ENCODE measurements at regions not wholly inside any gene's neighbourhood (a gene's known extent, or its start where the extent isn't known, plus 50 kb on each side); places are given as distances from the start of the nearest gene placed in this dataset.
"Not testable (repeated sequence)": the region's sequence is repeated elsewhere in the genome, so short reads cannot be mapped to it uniquely, and the experiment has no call there.

- H3K36me3 Mint-ChIP-seq (ENCODE audit: low read depth): no peaks in the 10 kb centered on the region
- H3K27ac Mint-ChIP-seq: no peak overlapping the region
- no peaks in the 10 kb centered on the region for H3K4me1 Mint-ChIP-seq (ENCODE audit: low read depth)
- peaks cover 7% of the 10 kb centered on the region for H3K9me3 Mint-ChIP-seq
- DNase-seq (ENCODE audit: low spot score): no peak
- no peak overlapping the region for H3K4me3 Mint-ChIP-seq (ENCODE audit: low read depth)
- no peaks in the 10 kb centered on the region for H3K27me3 Mint-ChIP-seq (ENCODE audit: low read depth)
- intact Hi-C loops (cut with micrococcal nuclease): no loop called here
Measured at GRCh38 chr16:88303890-88304819, 78.6 kb upstream of the ZNF469 start.

DNA sequence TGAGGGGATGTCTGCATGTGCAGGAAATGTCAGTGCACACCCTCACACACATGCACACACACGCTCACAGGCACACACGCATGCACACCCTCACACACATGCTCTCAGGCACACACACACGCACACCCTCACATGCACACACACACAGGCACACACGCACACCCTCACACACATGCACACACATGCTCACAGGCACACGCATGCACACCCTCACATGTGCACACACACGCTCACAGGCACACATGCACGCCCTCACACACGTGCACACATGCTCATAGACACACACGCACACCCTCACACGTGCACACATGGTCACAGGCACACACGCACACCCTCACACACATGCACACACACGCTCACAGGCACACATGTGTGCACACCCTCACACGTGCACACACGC lies 77.6 kb upstream of the ZNF469 start:
- no peak overlapping the region for H3K4me3 Mint-ChIP-seq (ENCODE audit: low read depth)
- H3K27me3 Mint-ChIP-seq (ENCODE audit: low read depth): no peaks in the 10 kb centered on the region
- H3K9me3 Mint-ChIP-seq: peaks cover 7% of the 10 kb centered on the region
- no peak for DNase-seq (ENCODE audit: low spot score)
- intact Hi-C loops (cut with micrococcal nuclease): no loop called here
- H3K27ac Mint-ChIP-seq: no peak overlapping the region
- H3K4me1 Mint-ChIP-seq (ENCODE audit: low read depth): no peaks in the 10 kb centered on the region
- H3K36me3 Mint-ChIP-seq (ENCODE audit: low read depth): no peaks in the 10 kb centered on the region

- Mint-ChIP-seq H3K27ac (no peak overlapping the region), H3K4me3 (ENCODE audit: low read depth) (no peak overlapping the region), H3K9me3 (peaks cover 7% of the 10 kb centered on the region), H3K27me3 (ENCODE audit: low read depth) (no peaks in the 10 kb centered on the region), H3K4me1 (ENCODE audit: low read depth) (no peaks in the 10 kb centered on the region), H3K36me3 (ENCODE audit: low read depth) (no peaks in the 10 kb centered on the region)
- intact Hi-C loops (cut with micrococcal nuclease): no loop called here
- DNase-seq (ENCODE audit: low spot score): no peak
Measured at GRCh38 chr16:88306411-88306810, 76.3 kb upstream of the ZNF469 start.

GRCh38 chr16:88306860-88307545 lies 75.8 kb upstream of the ZNF469 start:
- H3K4me1 Mint-ChIP-seq (ENCODE audit: low read depth): no peaks in the 10 kb centered on the region
- H3K27me3 Mint-ChIP-seq (ENCODE audit: low read depth): no peaks in the 10 kb centered on the region
- H3K9me3 Mint-ChIP-seq: peaks cover 7% of the 10 kb centered on the region
- no peak overlapping the region for H3K4me3 Mint-ChIP-seq (ENCODE audit: low read depth)
- no peaks in the 10 kb centered on the region for H3K36me3 Mint-ChIP-seq (ENCODE audit: low read depth)
- no peak for DNase-seq (ENCODE audit: low spot score)
- H3K27ac Mint-ChIP-seq: no peak overlapping the region
- intact Hi-C loops (cut with micrococcal nuclease): no loop called here

DNA sequence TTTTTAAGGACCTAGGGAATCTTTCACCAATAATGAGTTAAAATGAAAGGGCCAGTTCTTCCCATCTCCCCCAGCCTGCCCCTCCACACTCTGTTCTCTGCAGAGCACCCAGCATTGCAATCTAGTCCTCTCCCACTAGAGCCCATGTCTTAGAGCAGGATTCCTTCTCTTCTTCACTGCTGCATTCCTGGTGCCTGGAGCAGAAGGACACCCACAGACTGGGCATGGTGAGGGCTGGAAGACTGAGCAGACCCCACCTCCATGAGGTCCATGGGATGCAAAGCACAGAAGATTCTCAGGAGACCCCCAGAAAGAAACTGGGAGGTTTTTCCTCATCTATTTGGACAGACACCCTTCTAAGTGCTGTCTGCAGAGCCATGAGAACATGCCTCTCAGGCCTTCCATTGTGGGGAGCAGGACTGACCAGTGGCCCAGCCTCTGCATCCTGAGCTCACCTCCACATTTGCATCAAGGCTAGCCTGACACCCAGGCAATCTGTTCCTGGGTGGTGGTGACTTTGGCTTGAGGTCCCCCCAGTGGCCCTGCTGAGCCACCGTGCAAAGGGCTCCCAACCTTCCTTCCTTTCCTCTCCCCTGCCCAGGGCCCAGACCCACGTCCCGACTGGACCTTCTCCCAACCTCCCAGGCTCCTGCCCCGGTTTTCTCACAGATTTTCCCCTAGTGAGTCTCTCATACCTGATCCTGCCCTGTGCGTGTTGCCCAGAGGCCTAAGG lies 74.2 kb upstream of the ZNF469 start:
- Mint-ChIP-seq H3K36me3 (ENCODE audit: low read depth) (no peaks in the 10 kb centered on the region), H3K27ac (no peak overlapping the region), H3K4me1 (ENCODE audit: low read depth) (no peaks in the 10 kb centered on the region), H3K4me3 (ENCODE audit: low read depth) (no peak overlapping the region), H3K27me3 (ENCODE audit: low read depth) (no peaks in the 10 kb centered on the region), H3K9me3 (peaks cover 12% of the 10 kb centered on the region)
- DNase-seq (ENCODE audit: low spot score): no peak
- intact Hi-C loops (cut with micrococcal nuclease): no loop called here

DNA sequence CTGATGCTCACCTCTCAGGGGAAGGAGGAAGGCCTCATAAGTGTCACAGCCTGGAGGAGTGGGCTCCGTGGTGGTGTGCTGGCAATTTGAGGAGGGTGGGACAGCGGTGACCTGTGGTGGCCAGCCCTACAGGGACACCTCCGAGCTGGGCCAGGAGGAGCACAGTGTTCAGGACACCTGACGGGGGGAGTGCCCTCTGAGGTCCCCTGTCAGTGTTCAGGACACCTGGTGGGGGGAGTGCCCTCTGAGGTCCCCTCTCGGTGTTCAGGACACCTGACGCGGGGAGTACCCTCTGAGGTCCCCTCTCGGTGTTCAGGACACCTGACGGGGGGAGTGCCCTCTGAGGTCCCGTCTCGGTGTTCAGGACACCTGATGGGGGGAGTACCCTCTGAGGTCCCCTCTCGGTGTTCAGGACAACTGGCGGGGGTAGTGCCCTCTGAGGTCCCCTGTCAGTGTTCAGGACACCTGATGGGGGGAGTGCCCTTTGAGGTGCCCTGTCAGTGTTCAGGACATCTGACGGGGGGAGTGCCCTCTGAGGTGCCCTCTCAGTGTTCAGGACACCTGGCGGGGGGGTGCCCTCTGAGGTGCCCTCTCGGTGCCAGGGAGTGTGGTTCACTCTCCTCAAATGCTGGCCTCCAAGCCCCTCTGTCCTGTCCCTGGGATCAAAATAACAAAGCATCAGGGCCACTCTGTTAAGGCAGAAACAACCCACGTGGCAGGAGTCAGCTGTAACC lies 73.4 kb upstream of the ZNF469 start:
- H3K36me3 Mint-ChIP-seq (ENCODE audit: low read depth): no peaks in the 10 kb centered on the region
- no peaks in the 10 kb centered on the region for H3K27me3 Mint-ChIP-seq (ENCODE audit: low read depth)
- no peak overlapping the region for H3K27ac Mint-ChIP-seq
- no peak overlapping the region for H3K4me3 Mint-ChIP-seq (ENCODE audit: low read depth)
- no peaks in the 10 kb centered on the region for H3K4me1 Mint-ChIP-seq (ENCODE audit: low read depth)
- DNase-seq (ENCODE audit: low spot score): no peak
- H3K9me3 Mint-ChIP-seq: peaks cover 12% of the 10 kb centered on the region
- intact Hi-C loops (cut with micrococcal nuclease): no loop called here

DNA sequence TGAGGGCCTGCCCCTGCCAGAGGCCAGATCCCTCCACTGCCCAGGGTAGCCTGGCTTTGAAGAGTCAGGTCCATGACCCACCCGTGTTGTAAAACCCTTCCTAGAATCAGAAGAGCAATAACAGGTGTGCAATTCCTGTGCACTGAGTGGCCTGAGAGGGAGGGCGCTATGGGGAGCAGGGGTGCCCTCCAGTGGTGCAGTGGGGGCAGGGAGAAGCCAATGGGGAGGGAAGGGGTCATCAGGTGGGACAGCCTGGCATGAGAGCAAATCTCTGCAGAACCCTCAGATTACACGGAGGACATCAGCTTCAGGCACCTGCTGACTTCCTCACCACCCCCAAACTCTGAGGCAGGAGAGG lies 72.9 kb upstream of the ZNF469 start:
- Mint-ChIP-seq H3K27me3 (ENCODE audit: low read depth) (no peaks in the 10 kb centered on the region), H3K4me3 (ENCODE audit: low read depth) (no peak overlapping the region), H3K36me3 (ENCODE audit: low read depth) (no peaks in the 10 kb centered on the region), H3K4me1 (ENCODE audit: low read depth) (no peaks in the 10 kb centered on the region), H3K9me3 (peaks cover 12% of the 10 kb centered on the region), H3K27ac (no peak overlapping the region)
- no peak for DNase-seq (ENCODE audit: low spot score)
- intact Hi-C loops (cut with micrococcal nuclease): no loop called here

GRCh38 chr16:88310796-88311605 lies 71.8 kb upstream of the ZNF469 start:
- no peak for DNase-seq (ENCODE audit: low spot score)
- Mint-ChIP-seq H3K36me3 (ENCODE audit: low read depth) (no peaks in the 10 kb centered on the region), H3K27ac (no peak overlapping the region), H3K27me3 (ENCODE audit: low read depth) (no peaks in the 10 kb centered on the region), H3K4me1 (ENCODE audit: low read depth) (no peaks in the 10 kb centered on the region), H3K9me3 (peaks cover 5% of the 10 kb centered on the region), H3K4me3 (ENCODE audit: low read depth) (no peak overlapping the region)
- intact Hi-C loops (cut with micrococcal nuclease): no loop called here

- DNase-seq (ENCODE audit: low spot score); H3K27me3 Mint-ChIP-seq (ENCODE audit: low read depth); intact Hi-C loops (cut with micrococcal nuclease); H3K4me1 Mint-ChIP-seq (ENCODE audit: low read depth); H3K27ac Mint-ChIP-seq; H3K9me3 Mint-ChIP-seq; H3K4me3 Mint-ChIP-seq (ENCODE audit: low read depth); H3K36me3 Mint-ChIP-seq (ENCODE audit: low read depth): not testable (repeated sequence)
Measured at GRCh38 chr16:88311860-88312259, 70.9 kb upstream of the ZNF469 start.

DNA sequence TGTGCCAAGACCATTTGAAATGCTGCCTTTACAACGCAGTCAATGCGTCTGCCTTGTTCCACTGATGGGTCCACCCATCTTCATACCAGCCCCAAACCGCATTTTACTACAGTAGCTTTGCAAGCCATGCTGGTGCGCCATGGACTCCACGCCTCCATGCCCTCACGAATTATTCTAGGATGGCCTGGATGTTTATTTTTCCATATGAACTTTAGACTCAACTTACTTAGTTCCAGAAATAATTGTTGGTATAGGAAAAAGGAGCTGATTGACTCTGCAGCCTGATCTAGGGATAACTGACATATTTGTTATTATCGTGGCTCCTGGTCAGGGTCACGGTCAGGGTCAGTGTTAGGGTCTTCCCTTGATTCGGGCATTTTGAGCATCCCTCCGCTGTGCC lies 70.0 kb upstream of the ZNF469 start:
- Mint-ChIP-seq H3K9me3 (peaks cover 5% of the 10 kb centered on the region), H3K27ac (no peak overlapping the region), H3K27me3 (ENCODE audit: low read depth) (no peaks in the 10 kb centered on the region), H3K4me3 (ENCODE audit: low read depth) (no peak overlapping the region), H3K36me3 (ENCODE audit: low read depth) (no peaks in the 10 kb centered on the region), H3K4me1 (ENCODE audit: low read depth) (no peaks in the 10 kb centered on the region)
- DNase-seq (ENCODE audit: low spot score): no peak
- intact Hi-C loops (cut with micrococcal nuclease): no loop called here

GRCh38 chr16:88314991-88315542 lies 67.7 kb upstream of the ZNF469 start:
- no peaks in the 10 kb centered on the region for H3K27me3 Mint-ChIP-seq (ENCODE audit: low read depth)
- no peak overlapping the region for H3K4me3 Mint-ChIP-seq (ENCODE audit: low read depth)
- no peaks in the 10 kb centered on the region for H3K36me3 Mint-ChIP-seq (ENCODE audit: low read depth)
- no peak for DNase-seq (ENCODE audit: low spot score)
- no peaks in the 10 kb centered on the region for H3K4me1 Mint-ChIP-seq (ENCODE audit: low read depth)
- intact Hi-C loops (cut with micrococcal nuclease): no loop called here
- H3K27ac Mint-ChIP-seq: no peak overlapping the region
- peaks cover 5% of the 10 kb centered on the region for H3K9me3 Mint-ChIP-seq
